Neuronal stem cell (in vitro differentiated cells): ENCODE measurements at regions not wholly inside any gene's neighbourhood (a gene's known extent, or its start where the extent isn't known, plus 50 kb on each side); places are given as distances from the start of the nearest gene placed in this dataset.

Experiments
- DNase-seq: peaks from one replicate; pipeline ENCODE4 v3.0.0-alpha.2; 2013; ENCODE audit warnings: low spot score
- H2AFZ ChIP-seq: one replicate; pipeline ENCODE4 v1.6.1; 2013; ENCODE audit warnings: mild to moderate bottlenecking, low read length, inconsistent platforms
- H2AK5ac ChIP-seq: 2 replicates; pipeline ENCODE4 v1.6.1; 2013; ENCODE audit warnings: low read depth, mild to moderate bottlenecking, inconsistent platforms, low read length, moderate library complexity, mixed read lengths
- H2BK120ac ChIP-seq: 2 replicates; pipeline ENCODE4 v1.6.1; 2013; ENCODE audit warnings: low read depth, mild to moderate bottlenecking, inconsistent platforms, low read length, moderate library complexity, mixed read lengths
- H2BK12ac ChIP-seq: one replicate; pipeline ENCODE4 v1.6.1; 2013; ENCODE audit warnings: low read length, inconsistent platforms
- H2BK15ac ChIP-seq: 2 replicates; pipeline ENCODE4 v1.6.1; 2013; ENCODE audit warnings: mild to moderate bottlenecking, low read length, inconsistent platforms, mixed read lengths
- H2BK5ac ChIP-seq: one replicate; pipeline ENCODE4 v1.6.1; 2013; ENCODE audit warnings: inconsistent platforms, mild to moderate bottlenecking, low read length, moderate library complexity
- H3K14ac ChIP-seq: one replicate; pipeline ENCODE4 v1.6.1; 2013; ENCODE audit warnings: low read length, inconsistent platforms
- H3K18ac ChIP-seq: 2 replicates; pipeline ENCODE4 v1.6.1; 2013; ENCODE audit warnings: low read length, inconsistent platforms
- H3K23ac ChIP-seq: 2 replicates; pipeline ENCODE4 v1.6.1; 2013; ENCODE audit warnings: low read depth, mild to moderate bottlenecking, mixed read lengths, low read length, inconsistent platforms; ENCODE audit not compliant: poor library complexity
- H3K27ac ChIP-seq: replicated peaks from 3 replicates; pipeline ENCODE4 v1.5.1; 2013; ENCODE audit warnings: low read length, inconsistent platforms
- H3K27me3 ChIP-seq, 3 experiments: 2 replicates each; pipeline ENCODE4 v1.6.1; 2013; ENCODE audit warnings: low read length in 3 of 3, mild to moderate bottlenecking in 2 of 3, inconsistent platforms in 1 of 3, low read depth in 1 of 3, mixed read lengths in 1 of 3, moderate library complexity in 1 of 3; ENCODE audit not compliant: control insufficient read depth in 3 of 3, insufficient read depth in 3 of 3
- H3K36me3 ChIP-seq, 2 donors: replicated peaks in 1 of 2; 2 replicates each; pipeline ENCODE4 v1.6.1; 2013; ENCODE audit warnings: low read length in 2 of 2; ENCODE audit not compliant: control insufficient read depth in 2 of 2, insufficient read depth in 2 of 2
- H3K4ac ChIP-seq: 2 replicates; pipeline ENCODE4 v1.6.1; 2013; ENCODE audit warnings: inconsistent platforms, mild to moderate bottlenecking, low read length, moderate library complexity
- H3K4me1 ChIP-seq, 2 donors: 1 replicate in 1 of 2; 2 replicates in 1 of 2; pipeline ENCODE4 v1.6.1; 2013; ENCODE audit warnings: low read length in 2 of 2, low read depth in 1 of 2; ENCODE audit not compliant: control insufficient read depth in 2 of 2, insufficient read depth in 1 of 2
- H3K4me2 ChIP-seq: one replicate; pipeline ENCODE4 v1.6.1; 2013; ENCODE audit warnings: mild to moderate bottlenecking, low read length, inconsistent platforms; ENCODE audit not compliant: insufficient read depth, poor library complexity, severe bottlenecking
- H3K4me3 ChIP-seq, 2 donors: 2 replicates each; pipeline ENCODE4 v1.5.1; 2013; ENCODE audit warnings: low read length in 2 of 2, mild to moderate bottlenecking in 2 of 2, inconsistent platforms in 1 of 2, moderate library complexity in 1 of 2
- H3K79me1 ChIP-seq: one replicate; pipeline ENCODE4 v1.6.1; 2013; ENCODE audit warnings: low read depth, mild to moderate bottlenecking, inconsistent platforms, low read length, moderate library complexity
- H3K9ac ChIP-seq: one replicate; pipeline ENCODE4 v1.6.1; 2013; ENCODE audit warnings: mild to moderate bottlenecking, low read depth, low read length, inconsistent platforms; ENCODE audit not compliant: poor library complexity
- H3K9me3 ChIP-seq, 2 donors: replicated peaks in 1 of 2; 2 replicates each; pipeline versions ENCODE3 to v1.6.1; 2013; ENCODE audit warnings: low read length in 2 of 2, mild to moderate bottlenecking in 2 of 2, inconsistent platforms in 1 of 2, low read depth in 1 of 2, mixed read lengths in 1 of 2, moderate library complexity in 1 of 2; ENCODE audit not compliant: control insufficient read depth in 2 of 2, insufficient read depth in 1 of 2
- H4K8ac ChIP-seq: one replicate; pipeline ENCODE4 v1.6.1; 2013; ENCODE audit warnings: low read depth, mild to moderate bottlenecking, inconsistent platforms, low read length, moderate library complexity
- H4K91ac ChIP-seq: one replicate; pipeline ENCODE4 v1.6.1; 2013; ENCODE audit warnings: low read length, low read depth, mild to moderate bottlenecking, inconsistent platforms; ENCODE audit not compliant: poor library complexity
- WGBS, 2 donors: extraction: QIAGEN DNeasy Blood & Tissue Kit; methylation state at CpG; one replicate each; pipeline ENCODE4 v1.1.7; 2013; ENCODE audit warnings: missing lambda C conversion rate in 2 of 2, mixed read lengths in 1 of 2; ENCODE audit not compliant: insufficient read length in 2 of 2, insufficient replicate concordance in 1 of 2; ENCODE audit errors: extremely low coverage in 2 of 2; 5-methylcytosine and 5-hydroxymethylcytosine counted together

GRCh38 chrX:139299309-139299708 is 231.2 kb upstream of the F9 start:
- Histone ChIP-seq H2AFZ (no peak overlapping the region), H3K4me1 (no peaks in the 10 kb centered on the region), H3K18ac (no peak overlapping the region), H3K36me3 (no peaks in the 10 kb centered on the region), H3K4me2 (no peak overlapping the region), H3K23ac (no peak overlapping the region), H2BK120ac (no peak overlapping the region), H3K4me3 (no peak overlapping the region), H4K8ac (no peak overlapping the region), H3K27me3 (no peaks in the 10 kb centered on the region), H3K79me1 (no peaks in the 10 kb centered on the region), H4K91ac (no peak overlapping the region), H2BK12ac (no peak overlapping the region), H3K4ac (no peak overlapping the region), H3K9me3 (no peaks in the 10 kb centered on the region), H2BK15ac (no peak overlapping the region), H3K9ac (no peak overlapping the region), H2AK5ac (no peak overlapping the region), H3K14ac (no peak overlapping the region), H2BK5ac (no peak overlapping the region), H3K27ac (no peak overlapping the region)
- no peak for DNase-seq

- DNase-seq: no peak
- Histone ChIP-seq H3K14ac (no peak overlapping the region), H2BK5ac (no peak overlapping the region), H3K9me3 (no peaks in the 10 kb centered on the region), H3K4me3 (no peak overlapping the region), H2BK120ac (no peak overlapping the region), H3K4ac (no peak overlapping the region), H2AFZ (no peak overlapping the region), H2AK5ac (no peak overlapping the region), H3K27me3 (no peaks in the 10 kb centered on the region), H4K91ac (no peak overlapping the region), H3K79me1 (no peaks in the 10 kb centered on the region), H3K9ac (no peak overlapping the region), H3K4me2 (no peak overlapping the region), H2BK15ac (no peak overlapping the region), H4K8ac (no peak overlapping the region), H3K23ac (no peak overlapping the region), H3K27ac (no peak overlapping the region), H3K36me3 (no peaks in the 10 kb centered on the region), H2BK12ac (no peak overlapping the region), H3K18ac (no peak overlapping the region), H3K4me1 (no peaks in the 10 kb centered on the region)
Observed at GRCh38 chrX:139298437-139298836, 232.1 kb upstream of the F9 start.

GRCh38 chrX:139297638-139298037 is 232.9 kb upstream of the F9 start:
- no peak overlapping the region for H2AK5ac ChIP-seq
- H3K14ac ChIP-seq: no peak overlapping the region

GRCh38 chrX:139293991-139294390 is 236.5 kb upstream of the F9 start:
- no peak for DNase-seq
- H2BK15ac ChIP-seq: no peak overlapping the region
- peaks cover 0 to 4% (median 0%) of the 10 kb centered on the region in 3 experiments for H3K27me3 ChIP-seq
- H3K9ac ChIP-seq: no peak overlapping the region
- no peak overlapping the region for H4K91ac ChIP-seq
- no peak overlapping the region for H3K4ac ChIP-seq
- no peak overlapping the region for H4K8ac ChIP-seq
- H2AK5ac ChIP-seq: no peak overlapping the region
- no peaks in the 10 kb centered on the region for H3K36me3 ChIP-seq
- no peak overlapping the region for H3K4me2 ChIP-seq
- H3K9me3 ChIP-seq: no peaks in the 10 kb centered on the region
- H2AFZ ChIP-seq: no peak overlapping the region
- no peak overlapping the region for H3K14ac ChIP-seq
- H3K23ac ChIP-seq: no peak overlapping the region
- no peak overlapping the region for H3K27ac ChIP-seq
- H2BK12ac ChIP-seq: no peak overlapping the region
- H3K4me3 ChIP-seq: no peak overlapping the region
- H2BK120ac ChIP-seq: no peak overlapping the region
- no peaks in the 10 kb centered on the region for H3K79me1 ChIP-seq
- no peaks in the 10 kb centered on the region for H3K4me1 ChIP-seq
- H3K18ac ChIP-seq: no peak overlapping the region
- H2BK5ac ChIP-seq: no peak overlapping the region
- WGBS, 2 donors: no CpG with 5 or more reads among the region's 4 CpGs

More at GRCh38 chrX:139297638-139298037, 232.9 kb upstream of the F9 start:
- H4K8ac ChIP-seq: no peak overlapping the region
- H3K9ac ChIP-seq: no peak overlapping the region
- H3K4me1 ChIP-seq: no peaks in the 10 kb centered on the region
- no peak overlapping the region for H2BK15ac ChIP-seq
- H3K27ac ChIP-seq: no peak overlapping the region
- H3K36me3 ChIP-seq: no peaks in the 10 kb centered on the region
- no peak overlapping the region for H3K23ac ChIP-seq
- H3K4me2 ChIP-seq: no peak overlapping the region
- H3K27me3 ChIP-seq: no peaks in the 10 kb centered on the region
- H4K91ac ChIP-seq: no peak overlapping the region
- H2BK12ac ChIP-seq: no peak overlapping the region
- no peak overlapping the region for H2BK5ac ChIP-seq
- no CpG with 5 or more reads among the region's 1 CpG for WGBS, 2 donors
- H2BK120ac ChIP-seq: no peak overlapping the region
- no peak overlapping the region for H3K18ac ChIP-seq
- H3K79me1 ChIP-seq: no peaks in the 10 kb centered on the region
- H2AFZ ChIP-seq: no peak overlapping the region
- H3K4me3 ChIP-seq: no peak overlapping the region
- DNase-seq: no peak
- H3K9me3 ChIP-seq: no peaks in the 10 kb centered on the region
- no peak overlapping the region for H3K4ac ChIP-seq
